H1 (cell line): ENCODE measurements at regions not wholly inside any gene's neighbourhood (a gene's known extent, or its start where the extent isn't known, plus 50 kb on each side); places are given as distances from the start of the nearest gene placed in this dataset.

ENCODE experiments used
- EP300 ChIP-seq, 2 experiments: IDR thresholded peaks; 1 replicate in 1 of 2; 2 replicates in 1 of 2; pipeline ENCODE4 v1.6.1; 2011 to 2012; ENCODE audit warnings: low read depth in 2 of 2, low read length in 2 of 2, mild to moderate bottlenecking in 2 of 2, borderline replicate concordance in 1 of 2, inconsistent platforms in 1 of 2, moderate library complexity in 1 of 2
- KDM5A ChIP-seq: fragments of 200-600 bp; IDR thresholded peaks from 2 replicates; pipeline ENCODE4 v1.7.1; 2012; ENCODE audit warnings: mild to moderate bottlenecking, low read length, inconsistent platforms, mixed read lengths
- RFX5 ChIP-seq: IDR thresholded peaks from 2 replicates; pipeline ENCODE4 v1.6.1; 2011; ENCODE audit warnings: low read depth, low read length, improper control_type of control experiment, borderline replicate concordance
- RXRA ChIP-seq: IDR thresholded peaks from 2 replicates; pipeline ENCODE4 v1.6.1; 2011; ENCODE audit warnings: low read depth, mild to moderate bottlenecking, low read length, moderate library complexity; ENCODE audit not compliant: insufficient read depth
- TAF1 ChIP-seq: IDR thresholded peaks from 2 replicates; pipeline ENCODE4 v1.6.1; 2011; ENCODE audit warnings: mild to moderate bottlenecking, low read depth, low read length

GRCh38 chr4:45732161-45732560 lies 391.7 kb downstream of the GABRG1 start (continued):
- TF ChIP-seq KDM5A (no peak), TAF1 (no peak), EP300 (IDR thresholded peaks at IDR 0.05; ENCODE audit: borderline replicate concordance in 1 of 2, low read depth in 2 of 2, low read length in 2 of 2) (no peak), RFX5 (no peak), RXRA (no peak)
